ENCODE measurements at regions not wholly inside any gene's neighbourhood (a gene's known extent, or its start where the extent isn't known, plus 50 kb on each side); places are given as distances from the start of the nearest gene placed in this dataset.

GRCh38 chrX:96575011-96575410, 109.6 kb upstream of the DIAPH2 start:
- no peak for TF ChIP-seq CTCF (IDR thresholded peaks at IDR 0.05; ENCODE audit: poor library complexity, severe bottlenecking)
- Histone ChIP-seq H3K4me1 (ENCODE audit: insufficient read depth, poor library complexity, severe bottlenecking) (no peaks in the 10 kb centered on the region), H3K27ac (ENCODE audit: poor library complexity, severe bottlenecking) (no peak overlapping the region), H3K9me3 (ENCODE audit: severe bottlenecking) (no peaks in the 10 kb centered on the region), H3K4me3 (ENCODE audit: severe bottlenecking) (no peak overlapping the region), H3K36me3 (ENCODE audit: low read depth) (no peaks in the 10 kb centered on the region), H3K27me3 (ENCODE audit: insufficient read depth, poor library complexity, severe bottlenecking) (no peaks in the 10 kb centered on the region)
- no peak for ATAC-seq (ENCODE audit: low read depth)
- DNase-seq (ENCODE audit: low spot score): no peak

GRCh38 chrX:96576368-96576767, 108.3 kb upstream of the DIAPH2 start:
- no peak for TF ChIP-seq CTCF (IDR thresholded peaks at IDR 0.05; ENCODE audit: poor library complexity, severe bottlenecking)
- Histone ChIP-seq H3K9me3 (ENCODE audit: severe bottlenecking) (no peaks in the 10 kb centered on the region), H3K4me3 (ENCODE audit: severe bottlenecking) (no peak overlapping the region), H3K36me3 (ENCODE audit: low read depth) (no peaks in the 10 kb centered on the region), H3K27ac (ENCODE audit: poor library complexity, severe bottlenecking) (no peak overlapping the region), H3K4me1 (ENCODE audit: insufficient read depth, poor library complexity, severe bottlenecking) (no peaks in the 10 kb centered on the region), H3K27me3 (ENCODE audit: insufficient read depth, poor library complexity, severe bottlenecking) (no peaks in the 10 kb centered on the region)
- ATAC-seq (ENCODE audit: low read depth) (no peak), DNase-seq (ENCODE audit: low spot score) (no peak)

GRCh38 chrX:96578781-96579180, 105.9 kb upstream of the DIAPH2 start:
- ATAC-seq (ENCODE audit: low read depth): no peak
- no peak for DNase-seq (ENCODE audit: low spot score)
- Histone ChIP-seq H3K36me3 (ENCODE audit: low read depth) (no peaks in the 10 kb centered on the region), H3K27ac (ENCODE audit: poor library complexity, severe bottlenecking) (no peak overlapping the region), H3K4me3 (ENCODE audit: severe bottlenecking) (no peak overlapping the region), H3K4me1 (ENCODE audit: insufficient read depth, poor library complexity, severe bottlenecking) (no peaks in the 10 kb centered on the region), H3K9me3 (ENCODE audit: severe bottlenecking) (no peaks in the 10 kb centered on the region), H3K27me3 (ENCODE audit: insufficient read depth, poor library complexity, severe bottlenecking) (no peaks in the 10 kb centered on the region)
- TF ChIP-seq CTCF (IDR thresholded peaks at IDR 0.05; ENCODE audit: poor library complexity, severe bottlenecking): no peak

- no peak for TF ChIP-seq CTCF (IDR thresholded peaks at IDR 0.05; ENCODE audit: poor library complexity, severe bottlenecking)
Observed at GRCh38 chrX:96579252-96579651, 105.4 kb upstream of the DIAPH2 start.

GRCh38 chrX:96590403-96590802, 94.2 kb upstream of the DIAPH2 start:
- Histone ChIP-seq H3K27ac (ENCODE audit: poor library complexity, severe bottlenecking) (no peak overlapping the region), H3K4me3 (ENCODE audit: severe bottlenecking) (no peak overlapping the region), H3K27me3 (ENCODE audit: insufficient read depth, poor library complexity, severe bottlenecking) (no peaks in the 10 kb centered on the region), H3K4me1 (ENCODE audit: insufficient read depth, poor library complexity, severe bottlenecking) (no peaks in the 10 kb centered on the region), H3K9me3 (ENCODE audit: severe bottlenecking) (no peaks in the 10 kb centered on the region), H3K36me3 (ENCODE audit: low read depth) (no peaks in the 10 kb centered on the region)
- no peak for TF ChIP-seq CTCF (IDR thresholded peaks at IDR 0.05; ENCODE audit: poor library complexity, severe bottlenecking)
- ATAC-seq (ENCODE audit: low read depth): no peak
- DNase-seq (ENCODE audit: low spot score): no peak

More at GRCh38 chrX:96579252-96579651, 105.4 kb upstream of the DIAPH2 start:
- no peaks in the 10 kb centered on the region for H3K9me3 ChIP-seq (ENCODE audit: severe bottlenecking)
- ATAC-seq (ENCODE audit: low read depth): no peak
- no peaks in the 10 kb centered on the region for H3K27me3 ChIP-seq (ENCODE audit: insufficient read depth, poor library complexity, severe bottlenecking)
- H3K4me3 ChIP-seq (ENCODE audit: severe bottlenecking): no peak overlapping the region
- DNase-seq (ENCODE audit: low spot score): no peak
- H3K27ac ChIP-seq (ENCODE audit: poor library complexity, severe bottlenecking): no peak overlapping the region
- no peaks in the 10 kb centered on the region for H3K4me1 ChIP-seq (ENCODE audit: insufficient read depth, poor library complexity, severe bottlenecking)
- H3K36me3 ChIP-seq (ENCODE audit: low read depth): no peaks in the 10 kb centered on the region

All from RWPE2 (cell line).